GM12878 (cell line): ENCODE measurements at regions not wholly inside any gene's neighbourhood (a gene's known extent, or its start where the extent isn't known, plus 50 kb on each side); places are given as distances from the start of the nearest gene placed in this dataset.

Experiments
- ATAC-seq: fragments of 200-7000 bp; cut with Tn5 transposase; 3 replicates; pipeline ENCODE4 v1.9.1; 2020; ENCODE audit warnings: mild to moderate bottlenecking, moderate library complexity
- BruUV-seq: library from RNA; stranded (reverse); fragments of 400-500 nt; replicated peaks from 2 replicates; lab custom pipeline; 2021; lab: Mats Ljungman, UMichigan
- CTCF ChIA-PET: fragments of 300-600 bp; sonication (Branson Sonifier 250); formaldehyde crosslinking; extraction: SDS; loops from one replicate; lab custom pipeline; 2021; ENCODE audit warnings: inconsistent platforms; lab: Yijun Ruan, JAX
- POLR2A ChIA-PET: fragments of 350-600 bp; formaldehyde crosslinking; extraction: SDS; loops from one replicate; lab custom pipeline; 2021; ENCODE audit warnings: inconsistent platforms; lab: Charles Lee
- RAD21 ChIA-PET: fragments of 300-600 bp; sonication (Branson Sonifier 250); formaldehyde crosslinking; loops from one replicate; lab custom pipeline; 2023; ENCODE audit warnings: antibody characterized with exemption; ENCODE audit not compliant: unreplicated experiment; lab: Charles Lee
- SMC1A ChIA-PET: fragments of 300-600 bp; sonication (Branson Sonifier 250); formaldehyde crosslinking; loops from one replicate; lab custom pipeline; 2023; ENCODE audit not compliant: unreplicated experiment, uncharacterized antibody; lab: Charles Lee
- DNase-seq: peaks from one replicate; pipeline ENCODE4 v3.0.0-alpha.2; 2011; ENCODE audit warnings: low read depth, low spot score
- FAIRE-seq: peaks from 3 replicates; lab custom pipeline; 2011; peaks lifted over from hg19 to GRCh38; lab: Jason Lieb, UNC
- H2AFZ ChIP-seq: 2 replicates; pipeline ENCODE4 v1.6.0; 2011; ENCODE audit warnings: low read depth, low read length, control low read depth; ENCODE audit not compliant: control insufficient read depth
- H3K27ac ChIP-seq: 2 replicates; pipeline ENCODE4 v1.5.1; 2011; ENCODE audit warnings: control low read depth; ENCODE audit not compliant: control insufficient read depth, insufficient read depth
- H3K27me3 ChIP-seq, 2 experiments: replicated peaks in 1 of 2; 2 replicates each; pipeline versions ENCODE4 v1.6.0 to v1.6.1; 2011; ENCODE audit warnings: low read length in 1 of 2; ENCODE audit not compliant: control insufficient read depth in 2 of 2, insufficient read depth in 2 of 2
- H3K36me3 ChIP-seq, 2 experiments: 2 replicates each; pipeline ENCODE4 v1.5.1; 2011; ENCODE audit warnings: low read length in 1 of 2; ENCODE audit not compliant: control insufficient read depth in 2 of 2, insufficient read depth in 2 of 2
- H3K4me1 ChIP-seq: 2 replicates; pipeline ENCODE4 v1.6.1; 2011; ENCODE audit warnings: mild to moderate bottlenecking, low read length, moderate library complexity, mixed read lengths; ENCODE audit not compliant: control insufficient read depth, insufficient read depth
- H3K4me2 ChIP-seq: 2 replicates; pipeline ENCODE4 v1.6.0; 2011; ENCODE audit warnings: control low read depth; ENCODE audit not compliant: control insufficient read depth, insufficient read depth
- H3K4me3 ChIP-seq: fragments of 200-600 bp; sonication (generic); 2 replicates; pipeline ENCODE4 v1.5.1; 2016
- H3K79me2 ChIP-seq: 2 replicates; pipeline ENCODE4 v1.6.0; 2011; ENCODE audit warnings: low read length; ENCODE audit not compliant: control insufficient read depth, insufficient read depth
- H3K9ac ChIP-seq: 2 replicates; pipeline ENCODE4 v1.8.0; 2011; ENCODE audit warnings: low read length, control low read depth, mixed read lengths; ENCODE audit not compliant: control insufficient read depth, insufficient read depth
- H3K9me3 ChIP-seq: replicated peaks from 3 replicates; pipeline ENCODE4 v1.5.1; 2011; ENCODE audit warnings: mild to moderate bottlenecking, low read length; ENCODE audit not compliant: control insufficient read depth, insufficient read depth
- H4K20me1 ChIP-seq: 2 replicates; pipeline ENCODE4 v1.6.0; 2011; ENCODE audit not compliant: control insufficient read depth, insufficient read depth
- BHLHE40 ChIP-seq, 2 experiments: fragments of 450-650 bp in 1 of 2; IDR thresholded peaks; 2 replicates each; pipeline ENCODE4 v1.6.1; 2011 to 2017; ENCODE audit warnings: low read depth in 2 of 2, borderline replicate concordance in 1 of 2, improper control_type of control experiment in 1 of 2, low read length in 1 of 2, mild to moderate bottlenecking in 1 of 2
- CBFB ChIP-seq: IDR thresholded peaks from 2 replicates; pipeline ENCODE4 v1.6.1; 2016; ENCODE audit warnings: antibody characterized with exemption, low read depth
- EED ChIP-seq: sonication (generic); IDR thresholded peaks from 2 replicates; pipeline ENCODE4 v1.6.1; 2016; ENCODE audit warnings: antibody characterized with exemption, low read depth
- ETV6 ChIP-seq, 2 experiments: fragments of 450-650 bp in 1 of 2; IDR thresholded peaks in 1 of 2; conservative IDR thresholded peaks in 1 of 2; 2 replicates each; pipeline ENCODE4 v1.6.1; 2014; ENCODE audit warnings: antibody characterized with exemption in 1 of 2, borderline replicate concordance in 1 of 2, low read depth in 1 of 2, mild to moderate bottlenecking in 1 of 2, moderate library complexity in 1 of 2
- FOS ChIP-seq: IDR thresholded peaks from 3 replicates; pipeline ENCODE4 v1.6.1; 2011; ENCODE audit warnings: borderline replicate concordance; ENCODE audit not compliant: insufficient read length; ENCODE audit errors: extremely low read depth
- POLR2A ChIP-seq: IDR thresholded peaks from 2 replicates; pipeline ENCODE4 v1.6.1; 2011; ENCODE audit warnings: low read depth, mild to moderate bottlenecking, low read length
- POLR2AphosphoS2 ChIP-seq: IDR thresholded peaks from 2 replicates; pipeline ENCODE4 v1.6.1; 2011; ENCODE audit warnings: low read depth, mild to moderate bottlenecking, low read length, improper control_type of control experiment, moderate library complexity
- RBBP5 ChIP-seq: fragments of 200-600 bp; sonication (generic); conservative IDR thresholded peaks from 2 replicates; pipeline ENCODE4 v1.6.1; 2016
- RCOR1 ChIP-seq: conservative IDR thresholded peaks from 2 replicates; pipeline ENCODE4 v1.6.1; 2012; ENCODE audit warnings: low read depth, low read length, improper control_type of control experiment
- STAT3 ChIP-seq: IDR thresholded peaks from 2 replicates; pipeline ENCODE4 v1.6.1; 2011; ENCODE audit warnings: low read depth, low read length, improper control_type of control experiment
- TARDBP ChIP-seq: IDR thresholded peaks from 2 replicates; pipeline ENCODE4 v1.6.1; 2016; ENCODE audit warnings: borderline replicate concordance
- ZSCAN29 ChIP-seq: fragments of 450-650 bp; IDR thresholded peaks from 2 replicates; pipeline ENCODE4 v1.6.1; 2017; ENCODE audit warnings: mild to moderate bottlenecking, moderate library complexity
- WGBS: methylation state at CpG from one replicate; pipeline ENCODE4 v1.1.6; 2016; ENCODE audit warnings: low lambda C conversion rate; ENCODE audit not compliant: insufficient replicate concordance, insufficient coverage; ENCODE audit errors: missing lambda C conversion rate; 5-methylcytosine and 5-hydroxymethylcytosine counted together
- in situ Hi-C: fragments of 300-500 bp; cut with MboI; formaldehyde crosslinking; loops from 9 replicates; pipeline ENCODE4 v1.14.3; 2018; ENCODE audit warnings: mixed read lengths
- intact Hi-C: fragments of 100-400 bp; cut with micrococcal nuclease; formaldehyde crosslinking; loops from one replicate; pipeline ENCODE4 v1.14.2; 2022; ENCODE audit not compliant: unreplicated experiment
- TF ChIP-seq, protein P1 (sequence below): fragments of 450-650 bp; formaldehyde crosslinking; IDR thresholded peaks from 2 replicates; pipeline ENCODE4 v1.5.0; 2022; ENCODE audit warnings: mild to moderate bottlenecking, missing genetic modification characterization
- TF ChIP-seq, protein P2 (sequence below): fragments of 450-650 bp; IDR thresholded peaks from 2 replicates; pipeline ENCODE4 v1.6.1; 2017; ENCODE audit warnings: borderline replicate concordance
- TF ChIP-seq, protein P3 (sequence below): fragments of 450-650 bp; IDR thresholded peaks from 2 replicates; pipeline ENCODE4 v1.6.1; 2017; ENCODE audit warnings: low read depth, mild to moderate bottlenecking, moderate library complexity

DNA sequence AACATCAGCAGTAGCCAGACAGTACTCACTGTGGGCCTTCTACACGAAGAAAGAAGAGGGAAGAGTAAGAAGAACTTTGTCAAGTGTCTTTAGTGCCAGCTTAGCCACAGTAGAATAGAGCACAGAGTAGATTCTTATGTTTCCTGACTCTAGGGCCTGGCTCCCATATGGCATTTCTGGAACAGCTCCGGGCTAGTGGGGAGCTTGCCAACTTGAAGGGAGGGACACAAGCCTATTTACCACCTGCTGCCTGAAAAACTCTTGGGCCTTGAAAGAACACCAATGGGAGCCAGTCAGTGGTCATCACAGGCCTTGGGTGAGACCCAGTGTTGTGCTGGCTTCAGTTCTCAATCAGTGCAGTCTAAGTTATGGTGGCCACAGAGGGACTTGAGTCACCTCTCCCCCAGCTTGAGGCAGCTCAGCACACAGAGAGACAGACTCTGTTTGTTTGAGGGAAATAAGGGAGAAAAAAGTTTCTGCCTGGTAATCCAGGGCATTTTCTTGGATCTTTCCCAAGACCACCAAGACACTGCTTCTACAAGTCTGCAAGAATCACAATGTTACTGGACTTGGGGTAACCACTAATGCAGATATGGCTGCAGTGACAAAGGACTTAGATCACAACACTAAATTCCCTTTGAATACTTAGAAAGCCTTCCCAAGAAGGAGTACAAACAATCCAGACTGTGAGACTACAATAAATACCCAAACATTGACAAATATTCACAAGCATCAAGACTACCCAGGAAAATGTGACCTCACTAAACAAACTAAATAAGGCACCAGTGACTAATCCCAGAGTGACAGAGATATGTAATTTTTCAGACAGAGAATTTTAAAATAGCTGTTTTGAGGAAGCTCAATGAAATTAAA, 261.0 kb upstream of the NDST3 start:
- no peaks in the 10 kb centered on the region for H3K27me3 ChIP-seq
- H3K4me3 ChIP-seq = no peak overlapping the region
- no peaks in the 10 kb centered on the region for H3K4me1 ChIP-seq
- ChIA-PET CTCF (interaction anchor here (0.5 kb wide), 1 partner anchor 46 kb away, joined by 3 read pairs; no protein-coding TSS in a partner anchor), RAD21 (no interaction called here), POLR2A (no interaction called here), SMC1A (no interaction called here)
- 15% methylated on average over 2 of the region's 2 CpGs for WGBS
- H2AFZ ChIP-seq = no peak overlapping the region
- no peak overlapping the region for H3K9ac ChIP-seq
- in situ Hi-C loops = no loop called here
- ATAC-seq (no peak), FAIRE-seq (no peak), DNase-seq (no peak)
- no peak overlapping the region for H3K4me2 ChIP-seq
- H3K9me3 ChIP-seq = no peaks in the 10 kb centered on the region
- H3K79me2 ChIP-seq = no peaks in the 10 kb centered on the region
- BruUV-seq = no TSS peak
- no peaks in the 10 kb centered on the region for H3K36me3 ChIP-seq
- intact Hi-C loops = no loop called here
- H4K20me1 ChIP-seq = no peaks in the 10 kb centered on the region
- no peak overlapping the region for H3K27ac ChIP-seq
- TF ChIP-seq, protein P1, sequence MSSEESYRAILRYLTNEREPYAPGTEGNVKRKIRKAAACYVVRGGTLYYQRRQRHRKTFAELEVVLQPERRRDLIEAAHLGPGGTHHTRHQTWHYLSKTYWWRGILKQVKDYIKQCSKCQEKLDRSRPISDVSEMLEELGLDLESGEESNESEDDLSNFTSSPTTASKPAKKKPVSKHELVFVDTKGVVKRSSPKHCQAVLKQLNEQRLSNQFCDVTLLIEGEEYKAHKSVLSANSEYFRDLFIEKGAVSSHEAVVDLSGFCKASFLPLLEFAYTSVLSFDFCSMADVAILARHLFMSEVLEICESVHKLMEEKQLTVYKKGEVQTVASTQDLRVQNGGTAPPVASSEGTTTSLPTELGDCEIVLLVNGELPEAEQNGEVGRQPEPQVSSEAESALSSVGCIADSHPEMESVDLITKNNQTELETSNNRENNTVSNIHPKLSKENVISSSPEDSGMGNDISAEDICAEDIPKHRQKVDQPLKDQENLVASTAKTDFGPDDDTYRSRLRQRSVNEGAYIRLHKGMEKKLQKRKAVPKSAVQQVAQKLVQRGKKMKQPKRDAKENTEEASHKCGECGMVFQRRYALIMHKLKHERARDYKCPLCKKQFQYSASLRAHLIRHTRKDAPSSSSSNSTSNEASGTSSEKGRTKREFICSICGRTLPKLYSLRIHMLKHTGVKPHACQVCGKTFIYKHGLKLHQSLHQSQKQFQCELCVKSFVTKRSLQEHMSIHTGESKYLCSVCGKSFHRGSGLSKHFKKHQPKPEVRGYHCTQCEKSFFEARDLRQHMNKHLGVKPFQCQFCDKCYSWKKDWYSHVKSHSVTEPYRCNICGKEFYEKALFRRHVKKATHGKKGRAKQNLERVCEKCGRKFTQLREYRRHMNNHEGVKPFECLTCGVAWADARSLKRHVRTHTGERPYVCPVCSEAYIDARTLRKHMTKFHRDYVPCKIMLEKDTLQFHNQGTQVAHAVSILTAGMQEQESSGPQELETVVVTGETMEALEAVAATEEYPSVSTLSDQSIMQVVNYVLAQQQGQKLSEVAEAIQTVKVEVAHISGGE (CRISPR knock-in tag) = no peak
- no peak for TF ChIP-seq RBBP5
- TF ChIP-seq ZSCAN29 = no peak
- no peak for TF ChIP-seq CBFB
- TF ChIP-seq BHLHE40 (IDR thresholded peaks at IDR 0.05; ENCODE audit: borderline replicate concordance in 1 of 2, low read depth in 2 of 2, low read length in 1 of 2) = no peak
- TF ChIP-seq, protein P2, sequence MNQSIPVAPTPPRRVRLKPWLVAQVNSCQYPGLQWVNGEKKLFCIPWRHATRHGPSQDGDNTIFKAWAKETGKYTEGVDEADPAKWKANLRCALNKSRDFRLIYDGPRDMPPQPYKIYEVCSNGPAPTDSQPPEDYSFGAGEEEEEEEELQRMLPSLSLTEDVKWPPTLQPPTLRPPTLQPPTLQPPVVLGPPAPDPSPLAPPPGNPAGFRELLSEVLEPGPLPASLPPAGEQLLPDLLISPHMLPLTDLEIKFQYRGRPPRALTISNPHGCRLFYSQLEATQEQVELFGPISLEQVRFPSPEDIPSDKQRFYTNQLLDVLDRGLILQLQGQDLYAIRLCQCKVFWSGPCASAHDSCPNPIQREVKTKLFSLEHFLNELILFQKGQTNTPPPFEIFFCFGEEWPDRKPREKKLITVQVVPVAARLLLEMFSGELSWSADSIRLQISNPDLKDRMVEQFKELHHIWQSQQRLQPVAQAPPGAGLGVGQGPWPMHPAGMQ = no peak
- TF ChIP-seq EED = no peak
- no peak for TF ChIP-seq TARDBP
- no peak for TF ChIP-seq RCOR1
- TF ChIP-seq, protein P3, sequence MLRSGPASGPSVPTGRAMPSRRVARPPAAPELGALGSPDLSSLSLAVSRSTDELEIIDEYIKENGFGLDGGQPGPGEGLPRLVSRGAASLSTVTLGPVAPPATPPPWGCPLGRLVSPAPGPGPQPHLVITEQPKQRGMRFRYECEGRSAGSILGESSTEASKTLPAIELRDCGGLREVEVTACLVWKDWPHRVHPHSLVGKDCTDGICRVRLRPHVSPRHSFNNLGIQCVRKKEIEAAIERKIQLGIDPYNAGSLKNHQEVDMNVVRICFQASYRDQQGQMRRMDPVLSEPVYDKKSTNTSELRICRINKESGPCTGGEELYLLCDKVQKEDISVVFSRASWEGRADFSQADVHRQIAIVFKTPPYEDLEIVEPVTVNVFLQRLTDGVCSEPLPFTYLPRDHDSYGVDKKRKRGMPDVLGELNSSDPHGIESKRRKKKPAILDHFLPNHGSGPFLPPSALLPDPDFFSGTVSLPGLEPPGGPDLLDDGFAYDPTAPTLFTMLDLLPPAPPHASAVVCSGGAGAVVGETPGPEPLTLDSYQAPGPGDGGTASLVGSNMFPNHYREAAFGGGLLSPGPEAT = no peak
- TF ChIP-seq FOS = no peak
- TF ChIP-seq POLR2AphosphoS2 = no peak
- TF ChIP-seq ETV6 (conservative IDR thresholded peaks at IDR 0.05 in 1 of 2, IDR thresholded peaks at IDR 0.05 in 1 of 2; ENCODE audit: borderline replicate concordance in 1 of 2, low read depth in 1 of 2) = no peak
- TF ChIP-seq STAT3 = no peak
- TF ChIP-seq POLR2A = no peak
